DND-41 (cell line): ENCODE measurements at regions not wholly inside any gene's neighbourhood (a gene's known extent, or its start where the extent isn't known, plus 50 kb on each side); places are given as distances from the start of the nearest gene placed in this dataset.

Experiments
- ATAC-seq: fragments of 200-7000 bp; cut with Tn5 transposase; 3 replicates; pipeline ENCODE4 v1.9.1; 2021; ENCODE audit warnings: low read depth; ENCODE audit not compliant: insufficient read depth
- DNase-seq: peaks from one replicate; pipeline ENCODE4 v3.0.0-alpha.2; 2020
- H2AFZ ChIP-seq: 2 replicates; pipeline ENCODE4 v1.6.0; 2012; ENCODE audit warnings: low read depth, low read length
- H3K27ac ChIP-seq: 2 replicates; pipeline ENCODE4 v1.5.1; 2012; ENCODE audit warnings: low read length, inconsistent platforms
- H3K27me3 ChIP-seq: fragments of 200-600 bp; sonication (generic); 2 replicates; pipeline ENCODE4 v1.6.0; 2012; ENCODE audit warnings: low read length, mild to moderate bottlenecking, inconsistent platforms; ENCODE audit not compliant: insufficient read depth, poor library complexity
- H3K36me3 ChIP-seq: 2 replicates; pipeline ENCODE4 v1.5.1; 2012; ENCODE audit warnings: low read length, inconsistent platforms; ENCODE audit not compliant: insufficient read depth
- H3K4me1 ChIP-seq: 2 replicates; pipeline ENCODE4 v1.5.1; 2012; ENCODE audit warnings: mild to moderate bottlenecking, low read length; ENCODE audit not compliant: insufficient read depth
- H3K4me2 ChIP-seq: 2 replicates; pipeline ENCODE4 v1.6.0; 2012; ENCODE audit warnings: mild to moderate bottlenecking, moderate library complexity, low read length, inconsistent platforms; ENCODE audit not compliant: insufficient read depth
- H3K4me3 ChIP-seq, 2 experiments: fragments of 200-600 bp in 1 of 2; shearing (Covaris generic) in 1 of 2; 2 replicates each; pipeline ENCODE4 v1.5.1; 2012 to 2016; ENCODE audit warnings: inconsistent platforms in 2 of 2, low read length in 2 of 2, mild to moderate bottlenecking in 2 of 2, low read depth in 1 of 2, moderate library complexity in 1 of 2
- H3K79me2 ChIP-seq: 2 replicates; pipeline ENCODE4 v1.6.0; 2012; ENCODE audit warnings: low read length, inconsistent platforms; ENCODE audit not compliant: insufficient read depth
- H3K9ac ChIP-seq: 2 replicates; pipeline ENCODE4 v1.6.0; 2012; ENCODE audit warnings: low read depth, mild to moderate bottlenecking, inconsistent platforms, low read length, moderate library complexity
- H3K9me3 ChIP-seq: 2 replicates; pipeline ENCODE4 v1.5.1; 2012; ENCODE audit warnings: low read length, moderate library complexity, mild to moderate bottlenecking, inconsistent platforms; ENCODE audit not compliant: insufficient read depth, severe bottlenecking
- H4K20me1 ChIP-seq: 2 replicates; pipeline ENCODE4 v1.6.0; 2012; ENCODE audit warnings: low read length; ENCODE audit not compliant: insufficient read depth
- CTCF ChIP-seq: IDR thresholded peaks from 2 replicates; pipeline ENCODE4 v1.5.1; 2012; ENCODE audit warnings: borderline replicate concordance, low read length, moderate library complexity, mild to moderate bottlenecking; ENCODE audit not compliant: poor library complexity, severe bottlenecking; ENCODE audit errors: extremely low read depth
- EZH2 ChIP-seq: IDR thresholded peaks from 3 replicates; pipeline ENCODE4 v1.6.1; 2012; ENCODE audit warnings: borderline replicate concordance, low read depth, mild to moderate bottlenecking, moderate library complexity, low read length, inconsistent platforms; ENCODE audit not compliant: severe bottlenecking

DNA sequence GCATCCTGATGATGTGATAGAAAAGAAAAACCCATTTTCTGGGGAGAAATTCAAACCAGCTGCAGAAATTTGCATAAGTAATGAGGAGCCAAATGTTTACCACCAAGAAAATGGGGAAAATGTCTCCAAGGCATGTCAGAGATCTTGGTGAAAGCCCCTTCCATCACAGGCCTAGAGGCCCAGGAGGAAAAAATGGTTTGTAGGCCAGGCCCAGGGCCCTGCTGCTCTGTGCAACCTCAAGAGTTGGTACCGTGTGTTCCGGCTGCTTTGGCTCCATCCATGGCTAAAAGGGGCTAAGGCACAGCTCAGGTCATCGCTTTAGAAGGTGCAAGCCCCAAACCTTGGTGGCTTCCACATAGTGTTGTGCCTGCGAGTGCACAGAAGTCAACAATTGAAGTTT lies 543.1 kb downstream of the ZNF608 start:
- peaks cover 15% of the 10 kb centered on the region for H3K9me3 ChIP-seq
- H3K27me3 ChIP-seq = no peaks in the 10 kb centered on the region
- H3K79me2 ChIP-seq = no peaks in the 10 kb centered on the region
- no peak for TF ChIP-seq EZH2
- no peak for TF ChIP-seq CTCF
- H3K36me3 ChIP-seq = no peaks in the 10 kb centered on the region
- ATAC-seq (no peak), DNase-seq (no peak)
- H3K4me1 ChIP-seq = no peaks in the 10 kb centered on the region
- H3K9ac ChIP-seq = no peak overlapping the region
- no peak overlapping the region for H2AFZ ChIP-seq
- H4K20me1 ChIP-seq = no peaks in the 10 kb centered on the region
- no peak overlapping the region for H3K27ac ChIP-seq
- H3K4me2 ChIP-seq = no peak overlapping the region
- H3K4me3 ChIP-seq = no peak overlapping the region

- H3K36me3 ChIP-seq = no peaks in the 10 kb centered on the region
- no peak overlapping the region for H3K9ac ChIP-seq
- no peak overlapping the region for H3K4me3 ChIP-seq
- no peak for TF ChIP-seq EZH2
- no peak for TF ChIP-seq CTCF
- no peaks in the 10 kb centered on the region for H4K20me1 ChIP-seq
- H3K79me2 ChIP-seq = no peaks in the 10 kb centered on the region
- no peak overlapping the region for H3K27ac ChIP-seq
- peaks cover 15% of the 10 kb centered on the region for H3K9me3 ChIP-seq
- no peaks in the 10 kb centered on the region for H3K4me1 ChIP-seq
- no peak overlapping the region for H3K4me2 ChIP-seq
- no peak for DNase-seq
- no peak for ATAC-seq
- no peak overlapping the region for H2AFZ ChIP-seq
- H3K27me3 ChIP-seq = no peaks in the 10 kb centered on the region
Measured at GRCh38 chr5:124200381-124200780, 546.1 kb downstream of the ZNF608 start.

GRCh38 chr5:124199893-124200292 lies 546.5 kb downstream of the ZNF608 start:
- Histone ChIP-seq H3K4me3 (no peak overlapping the region), H3K27me3 (no peaks in the 10 kb centered on the region), H4K20me1 (no peaks in the 10 kb centered on the region), H3K4me2 (no peak overlapping the region), H3K27ac (no peak overlapping the region), H2AFZ (no peak overlapping the region), H3K36me3 (no peaks in the 10 kb centered on the region), H3K9me3 (peaks cover 15% of the 10 kb centered on the region), H3K4me1 (no peaks in the 10 kb centered on the region), H3K9ac (no peak overlapping the region), H3K79me2 (no peaks in the 10 kb centered on the region)
- no peak for DNase-seq
- TF ChIP-seq EZH2 (no peak), CTCF (no peak)
- no peak for ATAC-seq

- ATAC-seq = no peak
- Histone ChIP-seq H3K4me3 (no peak overlapping the region), H3K36me3 (no peaks in the 10 kb centered on the region), H4K20me1 (no peaks in the 10 kb centered on the region), H3K79me2 (no peaks in the 10 kb centered on the region), H3K4me2 (no peak overlapping the region), H3K9ac (no peak overlapping the region), H3K4me1 (no peaks in the 10 kb centered on the region), H3K27ac (no peak overlapping the region), H3K27me3 (no peaks in the 10 kb centered on the region), H2AFZ (no peak overlapping the region), H3K9me3 (no peaks in the 10 kb centered on the region)
- DNase-seq = no peak
- no peak for TF ChIP-seq CTCF
- no peak for TF ChIP-seq EZH2
Measured at GRCh38 chr5:124195411-124195810, 551.0 kb downstream of the ZNF608 start.
